ENCODE measurements at regions not wholly inside any gene's neighbourhood (a gene's known extent, or its start where the extent isn't known, plus 50 kb on each side); places are given as distances from the start of the nearest gene placed in this dataset.

DNA sequence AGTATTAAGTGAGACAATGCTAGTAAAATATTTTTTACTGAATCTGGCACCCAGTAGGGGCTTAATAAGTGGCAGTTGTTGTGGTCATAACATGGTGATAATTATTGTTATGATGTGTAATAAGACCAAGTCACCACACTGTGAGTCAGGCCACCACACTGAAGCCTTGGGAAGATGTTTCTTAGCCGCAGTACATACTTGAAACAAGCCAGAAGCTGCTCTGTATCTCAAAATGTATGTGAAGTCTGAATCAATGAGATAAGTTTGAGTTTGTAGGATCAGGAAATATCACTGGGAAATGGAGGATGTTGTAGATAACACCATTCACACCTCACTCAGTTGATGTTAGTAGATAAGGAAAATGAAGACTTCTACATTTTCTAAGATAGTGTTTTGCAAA is 51.3 kb upstream of the PTPN3 start:
- no peak overlapping the region for H3K4me3 ChIP-seq
- no peak for TF ChIP-seq EZH2phosphoT487 (IDR thresholded peaks at IDR 0.05)
- TF ChIP-seq EZH2 (IDR thresholded peaks at IDR 0.05): no peak
- no peak for TF ChIP-seq CTCF (IDR thresholded peaks at IDR 0.05)
- H3K4me2 ChIP-seq: no peak overlapping the region
- no peaks in the 10 kb centered on the region for H3F3A ChIP-seq (ENCODE audit: low read depth)
- no peaks in the 10 kb centered on the region for H3K36me3 ChIP-seq
- Mint-ChIP-seq H3K27ac (no peak overlapping the region), H3K9me3 (peaks cover 15% of the 10 kb centered on the region), H3K27me3 (ENCODE audit: insufficient read depth, low read depth) (peaks cover 5% of the 10 kb centered on the region), H3K4me3 (no peak overlapping the region), H3K36me3 (no peaks in the 10 kb centered on the region), H3K4me1 (no peaks in the 10 kb centered on the region)
- DNase-seq (ENCODE audit: low spot score): no peak
- H4K20me1 ChIP-seq (ENCODE audit: low read depth): no peaks in the 10 kb centered on the region
- H3K4me1 ChIP-seq: no peaks in the 10 kb centered on the region
- no peaks in the 10 kb centered on the region for H3K27me3 ChIP-seq
- no peaks in the 10 kb centered on the region for H3K79me2 ChIP-seq (ENCODE audit: low read depth)
- H3K9ac ChIP-seq: no peak overlapping the region
- no peak overlapping the region for H3K27ac ChIP-seq
- H3K9me3 ChIP-seq (ENCODE audit: low read depth): no peaks in the 10 kb centered on the region
- no peak overlapping the region for H2AFZ ChIP-seq (replicated peaks)

- Histone ChIP-seq H3F3A (ENCODE audit: low read depth) (no peaks in the 10 kb centered on the region), H4K20me1 (ENCODE audit: low read depth) (no peaks in the 10 kb centered on the region), H3K4me1 (no peaks in the 10 kb centered on the region), H3K4me3 (no peak overlapping the region), H3K27ac (no peak overlapping the region), H3K9me3 (ENCODE audit: low read depth) (no peaks in the 10 kb centered on the region), H3K4me2 (no peak overlapping the region), H3K36me3 (no peaks in the 10 kb centered on the region), H2AFZ (replicated peaks) (no peak overlapping the region), H3K27me3 (no peaks in the 10 kb centered on the region), H3K79me2 (ENCODE audit: low read depth) (no peaks in the 10 kb centered on the region), H3K9ac (no peak overlapping the region)
- Mint-ChIP-seq H3K36me3 (no peaks in the 10 kb centered on the region), H3K27ac (no peak overlapping the region), H3K27me3 (ENCODE audit: insufficient read depth, low read depth) (peaks cover 6% of the 10 kb centered on the region), H3K4me1 (peaks cover 10% of the 10 kb centered on the region), H3K4me3 (no peak overlapping the region), H3K9me3 (peaks cover 13% of the 10 kb centered on the region)
- TF ChIP-seq EZH2 (IDR thresholded peaks at IDR 0.05) (no peak), EZH2phosphoT487 (IDR thresholded peaks at IDR 0.05) (no peak), CTCF (IDR thresholded peaks at IDR 0.05) (no peak)
- no peak for DNase-seq (ENCODE audit: low spot score)
Observed at GRCh38 chr9:109551651-109552050, 53.5 kb upstream of the PTPN3 start.

GRCh38 chr9:109555215-109555614 is 57.1 kb upstream of the PTPN3 start:
- Mint-ChIP-seq H3K4me1 (peaks cover 19% of the 10 kb centered on the region), H3K9me3 (no peaks in the 10 kb centered on the region), H3K27me3 (ENCODE audit: insufficient read depth, low read depth) (peaks cover 4% of the 10 kb centered on the region), H3K27ac (no peak overlapping the region), H3K4me3 (no peak overlapping the region), H3K36me3 (no peaks in the 10 kb centered on the region)
- Histone ChIP-seq H3K9me3 (ENCODE audit: low read depth) (no peaks in the 10 kb centered on the region), H3K4me2 (no peak overlapping the region), H3K27me3 (no peaks in the 10 kb centered on the region), H3K9ac (no peak overlapping the region), H4K20me1 (ENCODE audit: low read depth) (no peaks in the 10 kb centered on the region), H3F3A (ENCODE audit: low read depth) (no peaks in the 10 kb centered on the region), H3K79me2 (ENCODE audit: low read depth) (no peaks in the 10 kb centered on the region), H3K4me3 (no peak overlapping the region), H2AFZ (replicated peaks) (no peak overlapping the region), H3K36me3 (no peaks in the 10 kb centered on the region), H3K4me1 (no peaks in the 10 kb centered on the region), H3K27ac (no peak overlapping the region)
- no peak for TF ChIP-seq EZH2 (IDR thresholded peaks at IDR 0.05)
- no peak for DNase-seq (ENCODE audit: low spot score)

- H3K27me3 ChIP-seq: no peaks in the 10 kb centered on the region
- no peak for DNase-seq (ENCODE audit: low spot score)
- no peak overlapping the region for H2AFZ ChIP-seq (replicated peaks)
- Mint-ChIP-seq H3K27ac (no peak overlapping the region), H3K27me3 (ENCODE audit: insufficient read depth, low read depth) (peaks cover 4% of the 10 kb centered on the region), H3K36me3 (no peaks in the 10 kb centered on the region), H3K4me3 (no peak overlapping the region), H3K4me1 (peaks cover 19% of the 10 kb centered on the region), H3K9me3 (no peaks in the 10 kb centered on the region)
- no peak overlapping the region for H3K9ac ChIP-seq
- H3K79me2 ChIP-seq (ENCODE audit: low read depth): no peaks in the 10 kb centered on the region
- no peak overlapping the region for H3K4me3 ChIP-seq
- no peaks in the 10 kb centered on the region for H4K20me1 ChIP-seq (ENCODE audit: low read depth)
- no peak overlapping the region for H3K4me2 ChIP-seq
- no peaks in the 10 kb centered on the region for H3F3A ChIP-seq (ENCODE audit: low read depth)
- no peak overlapping the region for H3K27ac ChIP-seq
- no peak for TF ChIP-seq EZH2 (IDR thresholded peaks at IDR 0.05)
- no peak for TF ChIP-seq EZH2phosphoT487 (IDR thresholded peaks at IDR 0.05)
- TF ChIP-seq CTCF (IDR thresholded peaks at IDR 0.05): no peak
- H3K4me1 ChIP-seq: peaks cover 5% of the 10 kb centered on the region
- no peaks in the 10 kb centered on the region for H3K9me3 ChIP-seq (ENCODE audit: low read depth)
- H3K36me3 ChIP-seq: no peaks in the 10 kb centered on the region
Observed at GRCh38 chr9:109556061-109556460, 58.0 kb upstream of the PTPN3 start.

Data from neural progenitor cell (in vitro differentiated cells).